ELR (cell line): ENCODE measurements at regions not wholly inside any gene's neighbourhood (a gene's known extent, or its start where the extent isn't known, plus 50 kb on each side); places are given as distances from the start of the nearest gene placed in this dataset.

Source experiments
- DNase-seq: peaks from one replicate; pipeline ENCODE4 v3.0.0-alpha.2; 2015; ENCODE audit warnings: low read depth

GRCh38 chr3:68151359-68151758 lies 496.9 kb upstream of the SUCLG2 start:
- DNase-seq, result no peak

DNA sequence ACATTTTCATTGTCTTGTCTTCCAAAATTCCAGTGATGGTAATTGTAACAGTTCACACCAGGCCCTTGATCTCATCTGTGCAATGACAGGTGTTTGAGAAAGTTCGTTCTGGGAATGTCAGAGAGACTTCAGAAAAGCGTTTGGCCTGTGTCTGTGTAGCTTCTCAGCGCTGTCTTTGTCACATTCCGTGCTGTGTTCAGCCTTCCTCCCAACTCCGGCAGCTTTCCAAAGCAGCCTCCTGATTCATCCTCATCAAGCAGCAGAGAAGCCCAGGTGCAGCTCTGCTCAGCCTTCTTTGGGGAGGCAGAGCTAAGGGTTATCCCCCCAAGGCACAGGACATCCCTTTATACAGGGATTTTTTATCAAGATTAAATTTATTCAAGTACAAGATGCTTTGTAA lies 494.0 kb upstream of the SUCLG2 start:
- DNase-seq, result no peak

DNA sequence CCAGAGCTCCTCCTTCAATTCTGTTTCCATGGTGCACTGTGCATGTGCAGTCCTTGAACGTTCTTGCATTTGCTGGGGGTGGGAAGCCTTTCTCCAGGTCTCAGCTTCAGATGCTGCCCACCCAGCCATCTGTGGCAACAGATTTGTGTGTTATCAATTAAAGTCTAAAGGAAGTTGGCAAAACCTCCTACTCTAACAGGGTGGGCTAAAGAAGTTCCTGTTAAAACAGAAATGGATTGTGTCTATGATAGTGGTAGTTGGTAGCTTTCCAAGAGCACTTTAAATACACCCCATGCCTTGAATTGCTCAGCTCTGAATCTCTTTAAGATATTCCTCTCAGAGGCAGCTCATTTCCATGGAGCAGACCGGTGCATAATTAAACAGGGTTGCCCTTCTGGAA lies 488.0 kb upstream of the SUCLG2 start:
- no peak for DNase-seq

GRCh38 chr3:68139897-68140296 lies 485.5 kb upstream of the SUCLG2 start:
- DNase-seq, result no peak

DNA sequence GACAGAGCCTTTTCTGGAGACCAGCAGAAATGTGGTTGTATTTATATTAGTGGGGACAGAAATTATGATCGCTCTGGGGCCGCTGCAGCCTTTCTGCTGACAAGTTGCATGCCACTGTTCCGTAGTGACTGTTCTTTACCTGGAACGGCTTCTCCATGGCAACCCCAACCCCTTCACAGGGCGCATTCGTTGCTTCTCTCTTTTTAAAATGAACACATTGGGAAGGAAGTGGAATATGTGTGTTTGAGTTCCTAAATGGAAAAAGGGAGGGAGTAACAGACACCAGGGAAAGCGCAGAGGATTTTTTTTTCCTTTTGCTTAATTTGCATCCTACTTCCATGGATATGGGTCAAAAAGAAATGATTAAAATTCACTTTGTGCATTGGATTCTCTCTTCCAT lies 482.0 kb upstream of the SUCLG2 start:
- no peak for DNase-seq

GRCh38 chr3:68135067-68135466 lies 480.7 kb upstream of the SUCLG2 start:
- DNase-seq, result no peak

- DNase-seq, result no peak
Observed at GRCh38 chr3:68129065-68129464, 474.7 kb upstream of the SUCLG2 start.

- no peak for DNase-seq
Observed at GRCh38 chr3:68123231-68123630, 468.8 kb upstream of the SUCLG2 start.

- DNase-seq, result no peak
Observed at GRCh38 chr3:68121287-68121686, 466.9 kb upstream of the SUCLG2 start.

GRCh38 chr3:68116580-68116979 lies 462.2 kb upstream of the SUCLG2 start:
- no peak for DNase-seq

DNA sequence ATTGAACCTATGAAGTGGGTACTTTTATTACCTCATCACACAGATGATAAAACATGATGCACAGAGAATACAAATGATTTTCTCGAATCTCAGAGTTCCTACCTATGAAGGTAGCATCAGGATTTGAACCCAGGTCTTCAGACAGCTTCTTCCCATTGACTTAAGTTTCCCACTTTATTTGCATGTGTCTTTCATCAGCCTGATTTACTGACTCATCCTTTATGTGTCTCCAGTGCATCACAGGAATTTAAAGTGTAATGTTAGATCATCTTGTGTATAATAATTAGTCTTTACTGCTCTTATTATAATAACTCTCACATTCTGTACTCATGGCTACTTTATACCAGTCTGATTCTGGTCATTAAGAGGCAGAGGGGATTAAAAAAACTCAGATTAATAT lies 449.4 kb upstream of the SUCLG2 start:
- no peak for DNase-seq

DNA sequence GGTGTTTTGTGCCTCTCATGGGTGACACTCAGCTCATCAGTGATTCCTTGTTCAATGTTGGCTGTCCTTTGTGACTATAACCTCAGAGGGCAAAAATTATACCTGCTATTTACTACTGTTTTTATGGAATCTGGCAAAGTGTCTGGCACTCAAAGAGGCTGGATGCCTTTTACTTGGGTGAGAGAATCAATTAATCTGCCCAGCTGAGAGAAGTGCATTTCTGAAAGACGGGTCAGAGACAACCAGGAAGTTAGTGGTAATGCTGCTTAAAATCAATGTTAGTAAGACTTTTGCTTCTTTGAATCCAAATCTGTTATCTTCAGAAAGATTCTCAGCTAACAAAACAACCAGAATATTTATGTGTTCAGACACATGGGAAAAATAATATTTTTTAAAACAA lies 436.2 kb upstream of the SUCLG2 start:
- no peak for DNase-seq

DNA sequence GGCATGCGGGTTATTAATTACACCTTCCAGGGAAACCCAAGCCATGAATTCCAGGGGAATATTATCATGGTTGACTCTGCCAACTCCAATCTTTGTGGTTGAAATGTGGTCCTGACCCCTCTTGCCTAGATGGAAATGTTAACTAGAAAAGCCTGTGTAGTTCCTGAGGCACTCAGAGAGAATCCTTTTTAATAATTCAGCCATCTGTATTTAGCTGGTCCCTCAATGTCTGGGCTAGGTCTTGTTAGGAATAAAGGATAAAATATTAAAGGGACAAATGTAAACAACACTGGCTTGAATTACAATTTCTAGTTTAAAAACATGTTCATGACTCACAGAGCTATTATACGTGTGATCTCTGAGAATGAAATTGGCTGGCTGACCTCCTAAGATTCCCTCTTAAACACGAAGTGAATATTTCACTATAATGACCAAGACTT lies 435.2 kb upstream of the SUCLG2 start:
- no peak for DNase-seq

- DNase-seq, result no peak
Observed at GRCh38 chr3:68088636-68089035, 434.2 kb upstream of the SUCLG2 start.

DNA sequence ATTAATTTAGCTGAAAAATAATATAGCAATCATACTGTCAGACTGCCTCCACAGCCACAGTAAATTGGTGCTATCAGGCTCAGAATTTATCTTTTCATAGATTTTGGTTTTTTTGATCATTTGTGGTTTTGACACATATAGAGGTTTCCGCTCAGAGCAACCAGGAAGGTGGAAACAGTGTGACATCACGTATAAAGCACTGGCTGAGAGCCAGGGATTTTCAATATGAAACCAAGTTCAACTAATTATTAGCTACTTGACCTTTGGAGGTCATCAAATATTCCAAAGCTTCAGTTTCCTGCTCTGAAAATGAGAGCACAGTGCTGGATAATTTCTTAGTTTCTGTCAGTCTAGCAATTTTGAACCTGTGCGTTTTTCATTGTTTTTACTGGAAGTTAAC lies 433.8 kb upstream of the SUCLG2 start:
- no peak for DNase-seq

GRCh38 chr3:68072062-68072461 lies 417.6 kb upstream of the SUCLG2 start:
- DNase-seq, result no peak

DNA sequence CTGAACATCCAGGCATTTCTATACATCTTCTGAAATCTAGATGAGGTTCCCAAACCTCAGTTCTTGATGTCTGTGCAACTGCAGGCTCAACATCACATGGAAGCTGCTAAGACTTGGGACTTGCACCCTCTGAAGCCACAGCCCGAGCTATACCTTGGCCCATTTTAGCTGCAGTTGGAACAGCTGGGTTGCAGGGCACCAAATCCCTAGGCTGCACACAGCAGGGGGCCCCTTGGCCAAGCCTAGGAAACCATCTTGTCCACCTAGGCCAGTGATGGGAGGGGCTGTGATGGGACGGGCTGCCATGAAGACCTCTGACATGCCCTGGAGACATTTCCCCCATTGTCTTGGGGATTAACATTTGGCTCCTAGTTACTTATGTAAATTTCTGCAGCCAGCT lies 415.8 kb upstream of the SUCLG2 start:
- DNase-seq, result no peak

GRCh38 chr3:68067314-68067713 lies 412.9 kb upstream of the SUCLG2 start:
- no peak for DNase-seq

DNA sequence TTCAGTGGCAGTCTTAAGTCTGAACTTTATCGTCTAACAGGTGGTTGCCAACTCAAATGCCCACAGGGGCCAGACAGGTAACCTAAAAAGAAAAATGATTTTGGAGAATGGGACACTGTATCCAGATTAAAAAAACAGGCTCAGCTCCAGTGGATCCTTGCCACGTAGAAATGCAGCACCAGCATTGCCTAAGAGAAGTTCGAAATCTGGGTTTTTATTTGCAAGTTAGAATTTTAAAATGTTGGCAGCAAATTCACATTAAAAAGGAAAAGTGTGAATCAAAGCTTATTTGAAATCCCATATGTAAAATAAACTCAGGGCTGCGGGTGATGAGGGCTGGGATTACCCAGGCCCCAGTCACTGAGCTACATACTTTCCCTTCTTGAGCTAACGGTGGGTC lies 408.5 kb upstream of the SUCLG2 start:
- no peak for DNase-seq

- no peak for DNase-seq
Observed at GRCh38 chr3:68060910-68061309, 406.5 kb upstream of the SUCLG2 start.

GRCh38 chr3:68060191-68060590 lies 405.8 kb upstream of the SUCLG2 start:
- DNase-seq, result no peak

- DNase-seq, result no peak
Observed at GRCh38 chr3:68059628-68060152, 405.3 kb upstream of the SUCLG2 start.

- no peak for DNase-seq
Observed at GRCh38 chr3:68057637-68058320, 403.4 kb upstream of the SUCLG2 start.

GRCh38 chr3:68056556-68056955 lies 402.1 kb upstream of the SUCLG2 start:
- DNase-seq, result no peak
